ENCODE measurements at regions not wholly inside any gene's neighbourhood (a gene's known extent, or its start where the extent isn't known, plus 50 kb on each side); places are given as distances from the start of the nearest gene placed in this dataset.

- no peak overlapping the region for H3K27ac ChIP-seq
- peaks cover 0 to 4% (median under 1%) of the 10 kb centered on the region in 4 donors for H3K9me3 ChIP-seq
- 78 to 82% methylated on average over 6 of the region's 6 CpGs for WGBS, 2 donors
- ATAC-seq (ENCODE audit: low FRiP score in 2 of 2) (no peak), DNase-seq (no peak)
- no peaks in the 10 kb centered on the region for H3K36me3 ChIP-seq
- H3K4me1 ChIP-seq, result no peaks in the 10 kb centered on the region
- no peak overlapping the region for H3K4me3 ChIP-seq
- H3K27me3 ChIP-seq, result no peaks in the 10 kb centered on the region
- TF ChIP-seq POLR2AphosphoS5 (IDR thresholded peaks at IDR 0.05) (no peak), POLR2A (IDR thresholded peaks at IDR 0.05) (no peak), CTCF (IDR thresholded peaks at IDR 0.05) (no peak), EP300 (IDR thresholded peaks at IDR 0.05) (no peak)
Observed at GRCh38 chr10:28840202-28840601, 162.9 kb downstream of the BAMBI start.

- Histone ChIP-seq H3K27ac (no peak overlapping the region), H3K4me3 (no peak overlapping the region), H3K36me3 (no peaks in the 10 kb centered on the region), H3K9me3 (peaks cover 0 to 9% (median 2%) of the 10 kb centered on the region in 4 donors), H3K27me3 (no peaks in the 10 kb centered on the region), H3K4me1 (no peaks in the 10 kb centered on the region)
- no peak for DNase-seq
- 75 to 77% methylated on average over 4 of the region's 4 CpGs for WGBS, 2 donors
- no peak for ATAC-seq (ENCODE audit: low FRiP score in 2 of 2)
- TF ChIP-seq POLR2AphosphoS5 (IDR thresholded peaks at IDR 0.05), result no peak
- no peak for TF ChIP-seq CTCF (IDR thresholded peaks at IDR 0.05)
- TF ChIP-seq POLR2A (IDR thresholded peaks at IDR 0.05), result no peak
- no peak for TF ChIP-seq EP300 (IDR thresholded peaks at IDR 0.05)
Observed at GRCh38 chr10:28840971-28841370, 163.7 kb downstream of the BAMBI start.

- DNase-seq (no peak), ATAC-seq (ENCODE audit: low FRiP score in 2 of 2) (no peak)
- no peaks in the 10 kb centered on the region for H3K27me3 ChIP-seq
- H3K4me3 ChIP-seq, result no peak overlapping the region
- no peaks in the 10 kb centered on the region for H3K4me1 ChIP-seq
- peaks cover 0 to 9% (median 2%) of the 10 kb centered on the region in 4 donors for H3K9me3 ChIP-seq
- WGBS, 2 donors, result 60 to 71% methylated on average over 2 of the region's 2 CpGs
- no peak for TF ChIP-seq POLR2A (IDR thresholded peaks at IDR 0.05)
- no peak for TF ChIP-seq EP300 (IDR thresholded peaks at IDR 0.05)
- TF ChIP-seq POLR2AphosphoS5 (IDR thresholded peaks at IDR 0.05), result no peak
- no peak for TF ChIP-seq CTCF (IDR thresholded peaks at IDR 0.05)
- no peak overlapping the region for H3K27ac ChIP-seq
- no peaks in the 10 kb centered on the region for H3K36me3 ChIP-seq
Observed at GRCh38 chr10:28841625-28842024, 164.3 kb downstream of the BAMBI start.

DNA sequence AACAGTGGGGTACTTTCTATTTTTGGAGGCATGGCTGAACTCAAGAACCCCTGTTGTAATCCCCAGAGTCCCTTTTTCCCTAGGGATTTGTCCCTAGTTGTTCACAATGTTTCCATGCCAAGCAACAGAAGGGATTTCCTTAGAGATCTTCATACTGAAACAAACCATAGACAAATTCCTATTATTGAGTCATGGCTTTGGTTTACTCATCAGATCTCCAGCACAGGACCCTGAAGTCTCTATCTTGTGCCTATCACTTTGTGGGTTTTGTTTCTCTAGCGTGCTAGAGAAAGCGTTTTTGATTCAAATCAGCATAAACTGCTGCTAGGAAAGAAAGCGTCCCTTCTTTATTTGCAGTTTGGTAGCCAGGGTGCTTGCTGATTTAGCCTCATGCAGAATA lies 165.0 kb downstream of the BAMBI start:
- no peaks in the 10 kb centered on the region for H3K36me3 ChIP-seq
- no peak for TF ChIP-seq CTCF (IDR thresholded peaks at IDR 0.05)
- no peak for TF ChIP-seq POLR2AphosphoS5 (IDR thresholded peaks at IDR 0.05)
- TF ChIP-seq EP300 (IDR thresholded peaks at IDR 0.05), result no peak
- TF ChIP-seq POLR2A (IDR thresholded peaks at IDR 0.05), result no peak
- no peak overlapping the region for H3K27ac ChIP-seq
- DNase-seq (no peak), ATAC-seq (ENCODE audit: low FRiP score in 2 of 2) (no peak)
- no peak overlapping the region for H3K4me3 ChIP-seq
- WGBS, 2 donors, result 79 to 85% methylated on average over 3 of the region's 3 CpGs
- peaks cover 0 to 9% (median 2%) of the 10 kb centered on the region in 4 donors for H3K9me3 ChIP-seq
- no peaks in the 10 kb centered on the region for H3K27me3 ChIP-seq
- H3K4me1 ChIP-seq, result no peaks in the 10 kb centered on the region

DNA sequence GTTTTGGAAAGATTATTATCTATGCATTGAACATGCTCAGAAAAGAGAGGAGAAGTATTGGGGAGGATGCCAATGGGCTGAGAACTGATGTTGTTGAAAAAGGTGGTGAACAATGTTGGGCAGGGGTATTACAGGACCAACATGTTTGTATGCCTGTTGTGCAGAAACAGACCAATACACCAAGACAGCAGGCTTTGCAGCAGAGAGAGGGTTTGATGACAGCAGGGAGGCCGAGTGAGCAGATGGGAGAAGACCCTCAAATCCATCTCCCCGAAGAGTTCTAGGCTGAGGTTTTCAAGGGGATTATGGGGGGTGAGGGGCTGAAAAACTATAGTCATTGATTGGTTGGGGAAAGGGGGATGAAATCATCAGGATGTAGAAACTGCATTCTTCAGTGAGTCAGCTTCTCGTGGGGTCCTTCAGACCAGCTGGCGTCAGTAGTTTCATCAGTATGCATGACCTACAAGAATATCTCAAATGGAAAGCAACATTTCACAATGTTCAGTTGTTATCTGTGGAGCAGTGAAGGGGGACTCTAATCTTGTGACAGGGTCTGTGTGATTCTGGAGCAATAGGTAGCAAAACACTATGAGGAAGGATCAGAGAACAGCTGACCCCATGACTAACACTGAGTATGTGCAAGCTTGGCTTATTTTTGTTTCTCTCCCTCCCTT lies 167.8 kb downstream of the BAMBI start:
- Histone ChIP-seq H3K4me1 (no peaks in the 10 kb centered on the region), H3K36me3 (no peaks in the 10 kb centered on the region), H3K4me3 (no peak overlapping the region), H3K27me3 (no peaks in the 10 kb centered on the region), H3K9me3 (peaks cover 0 to 9% (median 2%) of the 10 kb centered on the region in 4 donors), H3K27ac (no peak overlapping the region)
- DNase-seq (no peak), ATAC-seq (ENCODE audit: low FRiP score in 2 of 2) (no peak)
- TF ChIP-seq CTCF (IDR thresholded peaks at IDR 0.05), result no peak
- no peak for TF ChIP-seq EP300 (IDR thresholded peaks at IDR 0.05)
- no peak for TF ChIP-seq POLR2AphosphoS5 (IDR thresholded peaks at IDR 0.05)
- TF ChIP-seq POLR2A (IDR thresholded peaks at IDR 0.05), result no peak
- WGBS, 2 donors, result 75 to 81% methylated on average over 4 of the region's 4 CpGs
